K562 (cell line): ENCODE measurements at regions not wholly inside any gene's neighbourhood (a gene's known extent, or its start where the extent isn't known, plus 50 kb on each side); places are given as distances from the start of the nearest gene placed in this dataset.

Experiments
- ATAC-seq: fragments of 200-7000 bp; cut with Tn5 transposase; 3 replicates; pipeline ENCODE4 v1.9.1; 2020; ENCODE audit warnings: moderate library complexity
- BruUV-seq: library from RNA; stranded (reverse); fragments of 400-500 nt; replicated peaks from 2 replicates; lab custom pipeline; 2021; lab: Mats Ljungman, UMichigan
- CTCF ChIA-PET: fragments of 300-600 bp; formaldehyde crosslinking; extraction: SDS; loops from one replicate; lab custom pipeline; 2021; ENCODE audit warnings: low intra/inter-chr PET ratio; lab: Yijun Ruan, JAX
- POLR2A ChIA-PET: fragments of 300-600, 350-650 bp; sonication (Branson Sonifier 250); formaldehyde crosslinking; extraction: SDS; loops from one replicate; lab custom pipeline; 2021; ENCODE audit warnings: antibody characterized with exemption, inconsistent platforms; lab: Yijun Ruan, JAX
- DNase-seq, 4 experiments: peaks; one replicate each; pipeline versions ENCODE4 v3.0.0 to v3.0.0-alpha.2; 2011 to 2018; ENCODE audit warnings: low spot score in 3 of 4, mixed read lengths in 3 of 4; ENCODE audit errors: extremely low read depth in 1 of 4
- FAIRE-seq: peaks from 2 replicates; lab custom pipeline; 2011; peaks lifted over from hg19 to GRCh38; lab: Jason Lieb, UNC
- H2AFZ ChIP-seq: 2 replicates; pipeline ENCODE4 v1.6.0; 2011; ENCODE audit warnings: low read depth, low read length, control low read depth, inconsistent platforms
- H3K27ac ChIP-seq: fragments of 200-600 bp; 3 replicates; pipeline ENCODE4 v1.8.0; 2011; ENCODE audit warnings: low read depth, mild to moderate bottlenecking, control low read depth, inconsistent platforms, low read length, moderate library complexity, mixed read lengths; ENCODE audit errors: extremely low read depth
- H3K27me3 ChIP-seq, 2 experiments: fragments of 300-600 bp in 1 of 2; 2 replicates in 1 of 2; 3 replicates in 1 of 2; pipeline versions ENCODE4 v1.6.0 to v1.8.0; 2011; ENCODE audit warnings: inconsistent platforms in 2 of 2, low read length in 2 of 2, mild to moderate bottlenecking in 1 of 2, mixed read lengths in 1 of 2, moderate library complexity in 1 of 2; ENCODE audit not compliant: control insufficient read depth in 2 of 2, insufficient read depth in 2 of 2
- H3K36me3 ChIP-seq: fragments of 300-600 bp; 3 replicates; pipeline ENCODE4 v1.8.0; 2011; ENCODE audit warnings: mild to moderate bottlenecking, low read length, inconsistent platforms; ENCODE audit not compliant: control insufficient read depth, insufficient read depth
- H3K4me1 ChIP-seq, 2 experiments: fragments of 200-600 bp in 1 of 2; replicated peaks in 1 of 2; 2 replicates in 1 of 2; 3 replicates in 1 of 2; pipeline versions ENCODE4 v1.5.1 to v1.8.0; 2011; ENCODE audit warnings: inconsistent platforms in 2 of 2, low read length in 2 of 2, mild to moderate bottlenecking in 1 of 2, mixed read lengths in 1 of 2, moderate library complexity in 1 of 2; ENCODE audit not compliant: control insufficient read depth in 2 of 2, insufficient read depth in 2 of 2
- H3K4me2 ChIP-seq: 2 replicates; pipeline ENCODE4 v1.6.1; 2011; ENCODE audit warnings: low read length, control low read depth, inconsistent platforms, mixed read lengths; ENCODE audit not compliant: insufficient read depth
- H3K4me3 ChIP-seq: fragments of 200-600 bp; sonication (generic), shearing (Covaris generic); 2 replicates; pipeline ENCODE4 v1.5.1; 2016; ENCODE audit warnings: control low read depth, inconsistent platforms
- H3K79me2 ChIP-seq: fragments of 200-600 bp; 3 replicates; pipeline ENCODE4 v1.8.0; 2011; ENCODE audit warnings: low read length, inconsistent platforms; ENCODE audit not compliant: control insufficient read depth, insufficient read depth
- H3K9ac ChIP-seq, 2 experiments: 2 replicates each; pipeline versions ENCODE4 v1.6.0 to v1.6.1; 2011; ENCODE audit warnings: low read depth in 2 of 2, low read length in 2 of 2, control low read depth in 1 of 2, inconsistent platforms in 1 of 2, mild to moderate bottlenecking in 1 of 2, mixed read lengths in 1 of 2; ENCODE audit not compliant: insufficient read depth in 1 of 2
- H3K9me1 ChIP-seq: one replicate; pipeline ENCODE4 v1.6.0; 2011; ENCODE audit warnings: inconsistent platforms, mild to moderate bottlenecking, low read length, moderate library complexity; ENCODE audit not compliant: control insufficient read depth, insufficient read depth
- H3K9me3 ChIP-seq: replicated peaks from 2 replicates; pipeline ENCODE4 v1.5.1; 2011; ENCODE audit warnings: low read depth, low read length, inconsistent platforms; ENCODE audit not compliant: control insufficient read depth, insufficient read depth
- H4K20me1 ChIP-seq: replicated peaks from 2 replicates; pipeline ENCODE4 v1.6.1; 2011; ENCODE audit warnings: low read length, inconsistent platforms, mixed read lengths; ENCODE audit not compliant: control insufficient read depth, insufficient read depth
- DDX20 ChIP-seq: fragments of 450-650 bp; IDR thresholded peaks from 2 replicates; pipeline ENCODE4 v1.6.1; 2016; ENCODE audit warnings: missing genetic modification characterization, low read depth, mild to moderate bottlenecking, missing compliant biosample characterization, moderate library complexity
- ETS2 ChIP-seq: IDR thresholded peaks from 2 replicates; pipeline ENCODE4 v1.6.1; 2016; ENCODE audit warnings: borderline replicate concordance, missing genetic modification characterization, mild to moderate bottlenecking, moderate library complexity, missing compliant biosample characterization; ENCODE audit not compliant: poor library complexity, severe bottlenecking
- ETV1 ChIP-seq: fragments of 450-650 bp; conservative IDR thresholded peaks from 2 replicates; pipeline ENCODE4 v1.6.1; 2016; ENCODE audit warnings: missing genetic modification characterization, control low read depth, low read depth, missing compliant biosample characterization
- MCM3 ChIP-seq: fragments of 450-650 bp; IDR thresholded peaks from 2 replicates; pipeline ENCODE4 v1.6.1; 2016
- ZKSCAN3 ChIP-seq: fragments of 250-450 bp; sonication (Bioruptor Pico); IDR thresholded peaks from 2 replicates; pipeline ENCODE4 v1.4.0; 2020
- WGBS: fragments of 100-300 bp; shearing (Covaris generic); methylation state at CpG from one replicate; pipeline ENCODE4 v1.1.6; 2016; ENCODE audit warnings: low coverage, mixed read lengths; ENCODE audit not compliant: insufficient coverage; ENCODE audit errors: missing lambda C conversion rate; 5-methylcytosine and 5-hydroxymethylcytosine counted together
- in situ Hi-C: fragments of 300-500 bp; cut with MboI; formaldehyde crosslinking; loops from 4 replicates; pipeline ENCODE4 v1.15.0; 2018; ENCODE audit warnings: inconsistent platforms, mixed read lengths
- intact Hi-C: fragments of 100-400 bp; cut with micrococcal nuclease; formaldehyde crosslinking; loops from 2 replicates; pipeline ENCODE4 v1.14.2; 2022
- TF ChIP-seq, protein P1 (sequence below): fragments of 250-450 bp; sonication (Bioruptor Pico); IDR thresholded peaks from 2 replicates; pipeline ENCODE4 v1.4.0; 2020
- TF ChIP-seq, protein P2 (sequence below): fragments of 250-450 bp; sonication (Bioruptor Pico); IDR thresholded peaks from 2 replicates; pipeline ENCODE4 v1.5.0; 2021

DNA sequence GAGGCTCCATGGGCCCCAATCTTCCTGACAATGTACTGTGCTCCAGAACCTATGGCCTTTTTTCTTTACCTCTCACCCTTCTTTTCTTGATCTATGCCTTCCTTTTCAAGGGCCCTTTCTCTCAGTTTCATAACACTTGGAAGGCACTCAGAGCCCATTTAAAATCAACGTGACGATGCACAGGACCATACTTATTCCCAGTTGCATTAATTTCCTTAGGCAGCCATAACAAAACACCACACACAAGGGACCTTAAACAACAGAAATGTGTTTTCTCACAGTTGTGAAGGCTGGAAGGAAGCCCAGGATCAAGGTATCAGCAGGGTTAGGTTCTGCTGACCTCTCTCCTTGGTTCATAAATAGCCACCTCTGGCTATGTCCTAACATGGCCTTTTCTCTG, 414.0 kb upstream of the TNP1 start:
- intact Hi-C loops: no loop called here
- no peak for DNase-seq
- Histone ChIP-seq H3K4me1 (no peaks in the 10 kb centered on the region), H2AFZ (no peak overlapping the region), H3K27ac (no peak overlapping the region), H3K9me1 (no peaks in the 10 kb centered on the region), H4K20me1 (no peaks in the 10 kb centered on the region), H3K4me3 (no peak overlapping the region), H3K27me3 (0 out of 5 replicates have a peak, but pooled peaks cover 0 to 4% of the 10 kb centered on the region in 2 experiments), H3K9ac (no peak overlapping the region), H3K4me2 (no peak overlapping the region), H3K79me2 (no peaks in the 10 kb centered on the region), H3K9me3 (no peaks in the 10 kb centered on the region), H3K36me3 (no peaks in the 10 kb centered on the region)
- TF ChIP-seq ETS2: no peak
- no peak for TF ChIP-seq ETV1 (tag)
- TF ChIP-seq, protein P1, sequence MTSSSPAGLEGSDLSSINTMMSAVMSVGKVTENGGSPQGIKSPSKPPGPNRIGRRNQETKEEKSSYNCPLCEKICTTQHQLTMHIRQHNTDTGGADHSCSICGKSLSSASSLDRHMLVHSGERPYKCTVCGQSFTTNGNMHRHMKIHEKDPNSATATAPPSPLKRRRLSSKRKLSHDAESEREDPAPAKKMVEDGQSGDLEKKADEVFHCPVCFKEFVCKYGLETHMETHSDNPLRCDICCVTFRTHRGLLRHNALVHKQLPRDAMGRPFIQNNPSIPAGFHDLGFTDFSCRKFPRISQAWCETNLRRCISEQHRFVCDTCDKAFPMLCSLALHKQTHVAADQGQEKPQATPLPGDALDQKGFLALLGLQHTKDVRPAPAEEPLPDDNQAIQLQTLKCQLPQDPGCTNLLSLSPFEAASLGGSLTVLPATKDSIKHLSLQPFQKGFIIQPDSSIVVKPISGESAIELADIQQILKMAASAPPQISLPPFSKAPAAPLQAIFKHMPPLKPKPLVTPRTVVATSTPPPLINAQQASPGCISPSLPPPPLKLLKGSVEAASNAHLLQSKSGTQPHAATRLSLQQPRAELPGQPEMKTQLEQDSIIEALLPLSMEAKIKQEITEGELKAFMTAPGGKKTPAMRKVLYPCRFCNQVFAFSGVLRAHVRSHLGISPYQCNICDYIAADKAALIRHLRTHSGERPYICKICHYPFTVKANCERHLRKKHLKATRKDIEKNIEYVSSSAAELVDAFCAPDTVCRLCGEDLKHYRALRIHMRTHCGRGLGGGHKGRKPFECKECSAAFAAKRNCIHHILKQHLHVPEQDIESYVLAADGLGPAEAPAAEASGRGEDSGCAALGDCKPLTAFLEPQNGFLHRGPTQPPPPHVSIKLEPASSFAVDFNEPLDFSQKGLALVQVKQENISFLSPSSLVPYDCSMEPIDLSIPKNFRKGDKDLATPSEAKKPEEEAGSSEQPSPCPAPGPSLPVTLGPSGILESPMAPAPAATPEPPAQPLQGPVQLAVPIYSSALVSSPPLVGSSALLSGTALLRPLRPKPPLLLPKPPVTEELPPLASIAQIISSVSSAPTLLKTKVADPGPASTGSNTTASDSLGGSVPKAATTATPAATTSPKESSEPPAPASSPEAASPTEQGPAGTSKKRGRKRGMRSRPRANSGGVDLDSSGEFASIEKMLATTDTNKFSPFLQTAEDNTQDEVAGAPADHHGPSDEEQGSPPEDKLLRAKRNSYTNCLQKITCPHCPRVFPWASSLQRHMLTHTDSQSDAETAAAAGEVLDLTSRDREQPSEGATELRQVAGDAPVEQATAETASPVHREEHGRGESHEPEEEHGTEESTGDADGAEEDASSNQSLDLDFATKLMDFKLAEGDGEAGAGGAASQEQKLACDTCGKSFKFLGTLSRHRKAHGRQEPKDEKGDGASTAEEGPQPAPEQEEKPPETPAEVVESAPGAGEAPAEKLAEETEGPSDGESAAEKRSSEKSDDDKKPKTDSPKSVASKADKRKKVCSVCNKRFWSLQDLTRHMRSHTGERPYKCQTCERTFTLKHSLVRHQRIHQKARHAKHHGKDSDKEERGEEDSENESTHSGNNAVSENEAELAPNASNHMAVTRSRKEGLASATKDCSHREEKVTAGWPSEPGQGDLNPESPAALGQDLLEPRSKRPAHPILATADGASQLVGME: no peak
- TF ChIP-seq MCM3: no peak
- TF ChIP-seq ZKSCAN3: no peak
- TF ChIP-seq, protein P2, sequence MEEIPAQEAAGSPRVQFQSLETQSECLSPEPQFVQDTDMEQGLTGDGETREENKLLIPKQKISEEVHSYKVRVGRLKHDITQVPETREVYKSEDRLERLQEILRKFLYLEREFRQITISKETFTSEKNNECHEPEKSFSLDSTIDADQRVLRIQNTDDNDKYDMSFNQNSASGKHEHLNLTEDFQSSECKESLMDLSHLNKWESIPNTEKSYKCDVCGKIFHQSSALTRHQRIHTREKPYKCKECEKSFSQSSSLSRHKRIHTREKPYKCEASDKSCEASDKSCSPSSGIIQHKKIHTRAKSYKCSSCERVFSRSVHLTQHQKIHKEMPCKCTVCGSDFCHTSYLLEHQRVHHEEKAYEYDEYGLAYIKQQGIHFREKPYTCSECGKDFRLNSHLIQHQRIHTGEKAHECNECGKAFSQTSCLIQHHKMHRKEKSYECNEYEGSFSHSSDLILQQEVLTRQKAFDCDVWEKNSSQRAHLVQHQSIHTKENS (CRISPR knock-in tag): no peak
- TF ChIP-seq DDX20 (tag): no peak
- no peak for ATAC-seq
- no peak for FAIRE-seq
- 0% methylated on average over 2 of the region's 2 CpGs for WGBS
- POLR2A ChIA-PET: interaction anchor here (1.2 kb wide), 1 partner anchor 12 kb away, joined by 5 read pairs; no protein-coding TSS in a partner anchor
- in situ Hi-C loops: no loop called here
- CTCF ChIA-PET: no interaction called here
- no TSS peak for BruUV-seq
